ENCODE measurements at regions not wholly inside any gene's neighbourhood (a gene's known extent, or its start where the extent isn't known, plus 50 kb on each side); places are given as distances from the start of the nearest gene placed in this dataset.
A peak's percentile ranks its signal among the peaks of the same experiment; 100 is the strongest.

GRCh38 chr3:174498638-174499037, 360.5 kb upstream of the NAALADL2 start:
- intact Hi-C loops (cut with micrococcal nuclease) = no loop called here
- ATAC-seq (peak; percentile 20; the same call in 1 of the 2 replicates), DNase-seq (no peak)
- Histone ChIP-seq H3K9ac (ENCODE audit: low read length) (no peak overlapping the region), H4K20me1 (ENCODE audit: low read length) (no peaks in the 10 kb centered on the region), H3K27ac (ENCODE audit: low read length) (no peak overlapping the region), H3K4me1 (ENCODE audit: insufficient read depth, low read length) (no peaks in the 10 kb centered on the region), H3K4me2 (ENCODE audit: low read length) (no peak overlapping the region), H3F3A (ENCODE audit: low read length, unreplicated experiment) (no peaks in the 10 kb centered on the region), H3K36me3 (ENCODE audit: low read depth, low read length) (no peaks in the 10 kb centered on the region), H3K9me3 (ENCODE audit: low read length) (no peaks in the 10 kb centered on the region), H3K27me3 (ENCODE audit: low read length) (no peaks in the 10 kb centered on the region), H3K79me2 (ENCODE audit: low read length) (no peaks in the 10 kb centered on the region), H3K4me3 (ENCODE audit: low read length) (no peak overlapping the region), H2AFZ (ENCODE audit: low read length) (no peak overlapping the region), H3K9me2 (replicated peaks; ENCODE audit: low read length) (no peaks in the 10 kb centered on the region)
- no TSS peak for BruUV-seq (replicated peaks)
- ChIA-PET POLR2A (ENCODE audit: unreplicated experiment) (no interaction called here), CTCF (no interaction called here)
- no peak for TF ChIP-seq EZH2phosphoT487 (IDR thresholded peaks at IDR 0.05; ENCODE audit: borderline replicate concordance, low read length)

- ChIA-PET CTCF (no interaction called here), POLR2A (ENCODE audit: unreplicated experiment) (no interaction called here)
- Histone ChIP-seq H3K4me3 (ENCODE audit: low read length) (no peak overlapping the region), H3K36me3 (ENCODE audit: low read depth, low read length) (no peaks in the 10 kb centered on the region), H3K27me3 (ENCODE audit: low read length) (no peaks in the 10 kb centered on the region), H3K4me2 (ENCODE audit: low read length) (no peak overlapping the region), H2AFZ (ENCODE audit: low read length) (no peak overlapping the region), H3K9me2 (replicated peaks; ENCODE audit: low read length) (no peaks in the 10 kb centered on the region), H3K4me1 (ENCODE audit: insufficient read depth, low read length) (no peaks in the 10 kb centered on the region), H4K20me1 (ENCODE audit: low read length) (no peaks in the 10 kb centered on the region), H3K79me2 (ENCODE audit: low read length) (no peaks in the 10 kb centered on the region), H3F3A (ENCODE audit: low read length, unreplicated experiment) (no peaks in the 10 kb centered on the region), H3K9me3 (ENCODE audit: low read length) (no peaks in the 10 kb centered on the region), H3K27ac (ENCODE audit: low read length) (no peak overlapping the region), H3K9ac (ENCODE audit: low read length) (no peak overlapping the region)
- TF ChIP-seq EZH2phosphoT487 (IDR thresholded peaks at IDR 0.05; ENCODE audit: borderline replicate concordance, low read length) = no peak
- no peak for TF ChIP-seq CTCF (conservative IDR thresholded peaks at IDR 0.05; ENCODE audit: low read depth, low read length)
- TF ChIP-seq EZH2 (IDR thresholded peaks at IDR 0.05; ENCODE audit: low read length, unreplicated experiment) = no peak
- no peak for DNase-seq
- intact Hi-C loops (cut with micrococcal nuclease) = no loop called here
- no TSS peak for BruUV-seq (replicated peaks)
- ATAC-seq = no peak
These were observed 353.9 kb upstream of the NAALADL2 start for GRCh38 chr3:174505266-174505665.

GRCh38 chr3:174524203-174524602, 334.9 kb upstream of the NAALADL2 start:
- Histone ChIP-seq H3F3A (ENCODE audit: low read length, unreplicated experiment) (no peaks in the 10 kb centered on the region), H3K4me2 (ENCODE audit: low read length) (no peak overlapping the region), H3K36me3 (ENCODE audit: low read depth, low read length) (no peaks in the 10 kb centered on the region), H3K9me3 (ENCODE audit: low read length) (no peaks in the 10 kb centered on the region), H3K9ac (ENCODE audit: low read length) (no peak overlapping the region), H3K79me2 (ENCODE audit: low read length) (no peaks in the 10 kb centered on the region), H4K20me1 (ENCODE audit: low read length) (no peaks in the 10 kb centered on the region), H3K27me3 (ENCODE audit: low read length) (no peaks in the 10 kb centered on the region), H3K27ac (ENCODE audit: low read length) (no peak overlapping the region), H2AFZ (ENCODE audit: low read length) (no peak overlapping the region), H3K4me3 (ENCODE audit: low read length) (no peak overlapping the region), H3K4me1 (ENCODE audit: insufficient read depth, low read length) (no peaks in the 10 kb centered on the region), H3K9me2 (replicated peaks; ENCODE audit: low read length) (no peaks in the 10 kb centered on the region)
- ChIA-PET POLR2A (ENCODE audit: unreplicated experiment) (no interaction called here), CTCF (no interaction called here)
- no peak for ATAC-seq
- TF ChIP-seq CTCF (conservative IDR thresholded peaks at IDR 0.05; ENCODE audit: low read depth, low read length) (no peak), EZH2phosphoT487 (IDR thresholded peaks at IDR 0.05; ENCODE audit: borderline replicate concordance, low read length) (no peak), EZH2 (IDR thresholded peaks at IDR 0.05; ENCODE audit: low read length, unreplicated experiment) (no peak)
- BruUV-seq (replicated peaks) = no TSS peak
- intact Hi-C loops (cut with micrococcal nuclease) = no loop called here
- no peak for DNase-seq
